HCT116 (cell line): ENCODE measurements at regions not wholly inside any gene's neighbourhood (a gene's known extent, or its start where the extent isn't known, plus 50 kb on each side); places are given as distances from the start of the nearest gene placed in this dataset.

ENCODE experiments used
- CTCF ChIP-seq, 3 experiments: fragments of 200-600 bp in 1 of 3; sonication (generic) in 1 of 3; IDR thresholded peaks in 2 of 3; conservative IDR thresholded peaks in 1 of 3; 2 replicates each; pipeline ENCODE4 v1.5.1; 2012 to 2017; ENCODE audit warnings: low read depth in 2 of 3, low read length in 2 of 3, antibody characterized with exemption in 1 of 3, borderline replicate concordance in 1 of 3, control low read depth in 1 of 3, mild to moderate bottlenecking in 1 of 3, mixed read lengths in 1 of 3, mixed run types in 1 of 3, moderate library complexity in 1 of 3; ENCODE audit not compliant: insufficient read depth in 1 of 3
- EZH2 ChIP-seq: fragments of 200-600 bp; sonication (generic); IDR thresholded peaks from 2 replicates; pipeline ENCODE4 v1.6.1; 2017; ENCODE audit warnings: antibody characterized with exemption, mixed run types
- POLR2A ChIP-seq: IDR thresholded peaks from 2 replicates; pipeline ENCODE4 v1.7.0; 2011; ENCODE audit warnings: borderline replicate concordance; ENCODE audit not compliant: insufficient read depth, insufficient read length; ENCODE audit errors: extremely low read depth
- POLR2AphosphoS5 ChIP-seq: IDR thresholded peaks from 2 replicates; pipeline ENCODE4 v1.6.1; 2011; ENCODE audit warnings: mild to moderate bottlenecking, low read depth, low read length, moderate library complexity
- SP1 ChIP-seq: IDR thresholded peaks from 2 replicates; pipeline ENCODE4 v1.6.1; 2012; ENCODE audit warnings: low read depth
- ZNF274 ChIP-seq: fragments of 200-500 bp; sonication (Bioruptor generic); IDR thresholded peaks from 2 replicates; pipeline ENCODE4 v1.6.1; 2014; ENCODE audit warnings: mild to moderate bottlenecking, low read depth, low read length, inconsistent platforms

- TF ChIP-seq CTCF (IDR thresholded peaks at IDR 0.05 in 2 of 3, conservative IDR thresholded peaks at IDR 0.05 in 1 of 3; ENCODE audit: borderline replicate concordance in 1 of 3, insufficient read depth in 1 of 3, low read depth in 2 of 3, low read length in 2 of 3) (no peak), EZH2 (no peak), SP1 (no peak), ZNF274 (no peak), POLR2A (no peak), POLR2AphosphoS5 (no peak)
Observed at GRCh38 chr7:36775061-36775620, 50.8 kb upstream of the AOAH start.
